ENCODE measurements at regions not wholly inside any gene's neighbourhood (a gene's known extent, or its start where the extent isn't known, plus 50 kb on each side); places are given as distances from the start of the nearest gene placed in this dataset.

- intact Hi-C loops (cut with micrococcal nuclease; ENCODE audit: unreplicated experiment): no loop called here
- no peak overlapping the region for H2AFZ ChIP-seq (ENCODE audit: low read length)
- POLR2A ChIA-PET: no interaction called here
- no peaks in the 10 kb centered on the region for H4K20me1 ChIP-seq (ENCODE audit: insufficient read depth, low read length)
- H3K4me2 ChIP-seq (ENCODE audit: low read length): no peak overlapping the region
- no TSS peak for BruUV-seq (replicated peaks)
- H3K27ac ChIP-seq (ENCODE audit: low read depth, low read length, poor library complexity, severe bottlenecking): no peak overlapping the region
- no peak for DNase-seq (ENCODE audit: low spot score)
- H3K79me2 ChIP-seq (ENCODE audit: insufficient read depth, low read depth, low read length): no peaks in the 10 kb centered on the region
- no peak overlapping the region for H3K4me3 ChIP-seq (ENCODE audit: low read depth, low read length, poor library complexity, severe bottlenecking)
- no peaks in the 10 kb centered on the region for H3K36me3 ChIP-seq (ENCODE audit: insufficient read depth, low read length)
- CTCF ChIA-PET (ENCODE audit: unreplicated experiment): no interaction called here
- no peaks in the 10 kb centered on the region for H3K9me2 ChIP-seq (ENCODE audit: insufficient read depth, low read length)
- H3K4me1 ChIP-seq (ENCODE audit: insufficient read depth, low read length, poor library complexity, severe bottlenecking): no peaks in the 10 kb centered on the region
- TF ChIP-seq EZH2phosphoT487 (IDR thresholded peaks at IDR 0.05; ENCODE audit: borderline replicate concordance, low read depth, low read length): no peak
- no peak for TF ChIP-seq CTCF (conservative IDR thresholded peaks at IDR 0.05; ENCODE audit: low read length)
- H3K9me3 ChIP-seq (ENCODE audit: low read length): peaks cover 7% of the 10 kb centered on the region; the same call in 1 of the 2 replicates
Observed at GRCh38 chr7:4556868-4557793, 125.0 kb upstream of the FOXK1 start.

- CTCF ChIA-PET (ENCODE audit: unreplicated experiment): no interaction called here
- TF ChIP-seq CTCF (conservative IDR thresholded peaks at IDR 0.05; ENCODE audit: low read length): no peak
- no peak for TF ChIP-seq EZH2phosphoT487 (IDR thresholded peaks at IDR 0.05; ENCODE audit: borderline replicate concordance, low read depth, low read length)
- POLR2A ChIA-PET: interaction anchor here (0.7 kb wide), 1 partner anchor 42 kb away, joined by 4 read pairs; no protein-coding TSS in a partner anchor
- H3K9me2 ChIP-seq (ENCODE audit: insufficient read depth, low read length): no peaks in the 10 kb centered on the region
- no peaks in the 10 kb centered on the region for H4K20me1 ChIP-seq (ENCODE audit: insufficient read depth, low read length)
- no peak for DNase-seq (ENCODE audit: low spot score)
- no TSS peak for BruUV-seq (replicated peaks)
- H3K36me3 ChIP-seq (ENCODE audit: insufficient read depth, low read length): no peaks in the 10 kb centered on the region
- no peaks in the 10 kb centered on the region for H3K79me2 ChIP-seq (ENCODE audit: insufficient read depth, low read depth, low read length)
- intact Hi-C loops (cut with micrococcal nuclease; ENCODE audit: unreplicated experiment): no loop called here
- H2AFZ ChIP-seq (ENCODE audit: low read length): no peak overlapping the region
- H3K27ac ChIP-seq (ENCODE audit: low read depth, low read length, poor library complexity, severe bottlenecking): no peak overlapping the region
- no peak overlapping the region for H3K4me3 ChIP-seq (ENCODE audit: low read depth, low read length, poor library complexity, severe bottlenecking)
- H3K4me1 ChIP-seq (ENCODE audit: insufficient read depth, low read length, poor library complexity, severe bottlenecking): no peaks in the 10 kb centered on the region
- H3K4me2 ChIP-seq (ENCODE audit: low read length): no peak overlapping the region
- no peaks in the 10 kb centered on the region for H3K9me3 ChIP-seq (ENCODE audit: low read length)
Observed at GRCh38 chr7:4561795-4562194, 120.3 kb upstream of the FOXK1 start.

GRCh38 chr7:4566714-4567113 lies 115.4 kb upstream of the FOXK1 start:
- no peak for DNase-seq (ENCODE audit: low spot score)
- BruUV-seq (replicated peaks): no TSS peak
- no peak overlapping the region for H3K27ac ChIP-seq (ENCODE audit: low read depth, low read length, poor library complexity, severe bottlenecking)
- no peaks in the 10 kb centered on the region for H3K79me2 ChIP-seq (ENCODE audit: insufficient read depth, low read depth, low read length)
- H2AFZ ChIP-seq (ENCODE audit: low read length): no peak overlapping the region
- H3K4me2 ChIP-seq (ENCODE audit: low read length): no peak overlapping the region
- H3K9me2 ChIP-seq (ENCODE audit: insufficient read depth, low read length): no peaks in the 10 kb centered on the region
- H3K4me3 ChIP-seq (ENCODE audit: low read depth, low read length, poor library complexity, severe bottlenecking): no peak overlapping the region
- no peak for TF ChIP-seq CTCF (conservative IDR thresholded peaks at IDR 0.05; ENCODE audit: low read length)
- TF ChIP-seq EZH2phosphoT487 (IDR thresholded peaks at IDR 0.05; ENCODE audit: borderline replicate concordance, low read depth, low read length): no peak
- ChIA-PET CTCF (ENCODE audit: unreplicated experiment) (no interaction called here), POLR2A (no interaction called here)
- no peaks in the 10 kb centered on the region for H3K36me3 ChIP-seq (ENCODE audit: insufficient read depth, low read length)
- intact Hi-C loops (cut with micrococcal nuclease; ENCODE audit: unreplicated experiment): no loop called here
- H4K20me1 ChIP-seq (ENCODE audit: insufficient read depth, low read length): no peaks in the 10 kb centered on the region
- no peaks in the 10 kb centered on the region for H3K4me1 ChIP-seq (ENCODE audit: insufficient read depth, low read length, poor library complexity, severe bottlenecking)
- H3K9me3 ChIP-seq (ENCODE audit: low read length): no peaks in the 10 kb centered on the region
